Activated CD4-positive, alpha-beta T cell treated with anti-CD3 and anti-CD28 coated beads for 1 hour (primary cell): ENCODE measurements at regions not wholly inside any gene's neighbourhood (a gene's known extent, or its start where the extent isn't known, plus 50 kb on each side); places are given as distances from the start of the nearest gene placed in this dataset.
"Not testable (repeated sequence)": the region's sequence is repeated elsewhere in the genome, so short reads cannot be mapped to it uniquely, and the experiment has no call there.

Source experiments
- DNase-seq: peaks from one replicate; pipeline ENCODE4 v3.0.0-alpha.2; 2020

- no peak for DNase-seq
Observed at GRCh38 chr2:234861841-234862735, 89.7 kb upstream of the SH3BP4 start.

GRCh38 chr2:234859330-234859872 lies 92.4 kb upstream of the SH3BP4 start:
- DNase-seq, result not testable (repeated sequence)

- DNase-seq, result no peak
Observed at GRCh38 chr2:234858790-234859329, 93.0 kb upstream of the SH3BP4 start.

- DNase-seq, result no peak
Observed at GRCh38 chr2:234858145-234858544, 93.7 kb upstream of the SH3BP4 start.

- DNase-seq, result no peak
Observed at GRCh38 chr2:234853729-234854128, 98.1 kb upstream of the SH3BP4 start.

- DNase-seq, result no peak
Observed at GRCh38 chr2:234852941-234853340, 98.9 kb upstream of the SH3BP4 start.

GRCh38 chr2:234852035-234852434 lies 99.8 kb upstream of the SH3BP4 start:
- DNase-seq, result no peak

GRCh38 chr2:234851451-234851850 lies 100.4 kb upstream of the SH3BP4 start:
- no peak for DNase-seq

- no peak for DNase-seq
Observed at GRCh38 chr2:234850818-234851217, 101.0 kb upstream of the SH3BP4 start.

GRCh38 chr2:234849678-234850077 lies 102.1 kb upstream of the SH3BP4 start:
- DNase-seq, result no peak

GRCh38 chr2:234848578-234848977 lies 103.2 kb upstream of the SH3BP4 start:
- DNase-seq, result no peak

- DNase-seq, result no peak
Observed at GRCh38 chr2:234847639-234848038, 104.2 kb upstream of the SH3BP4 start.

- DNase-seq, result no peak
Observed at GRCh38 chr2:234847364-234847635, 104.5 kb upstream of the SH3BP4 start.

GRCh38 chr2:234846599-234847363 lies 105.0 kb upstream of the SH3BP4 start:
- DNase-seq, result no peak

- no peak for DNase-seq
Observed at GRCh38 chr2:234845602-234846590, 105.9 kb upstream of the SH3BP4 start.

- DNase-seq, result no peak
Observed at GRCh38 chr2:234843411-234843810, 108.4 kb upstream of the SH3BP4 start.

- no peak for DNase-seq
Observed at GRCh38 chr2:234842753-234843152, 109.1 kb upstream of the SH3BP4 start.

- no peak for DNase-seq
Observed at GRCh38 chr2:234841321-234842015, 110.3 kb upstream of the SH3BP4 start.

GRCh38 chr2:234840336-234840735 lies 111.5 kb upstream of the SH3BP4 start:
- no peak for DNase-seq

GRCh38 chr2:234839285-234839684 lies 112.5 kb upstream of the SH3BP4 start:
- no peak for DNase-seq

- no peak for DNase-seq
Observed at GRCh38 chr2:234836271-234836670, 115.5 kb upstream of the SH3BP4 start.

- no peak for DNase-seq
Observed at GRCh38 chr2:234835738-234836137, 116.1 kb upstream of the SH3BP4 start.
